B cell (primary cell): ENCODE measurements at regions not wholly inside any gene's neighbourhood (a gene's known extent, or its start where the extent isn't known, plus 50 kb on each side); places are given as distances from the start of the nearest gene placed in this dataset.

ENCODE experiments used
- ATAC-seq: fragments of 200-7000 bp; cut with Tn5 transposase; one replicate; pipeline ENCODE4 v1.10.0; 2021; ENCODE audit warnings: low read depth, mild to moderate bottlenecking, moderate number of reproducible peaks, moderate library complexity
- CTCF ChIA-PET: fragments of 350-600 bp; sonication (Branson Sonifier 250); formaldehyde crosslinking; loops from one replicate; lab custom pipeline; 2021; ENCODE audit warnings: antibody characterized with exemption, inconsistent platforms; lab: Charles Lee
- POLR2A ChIA-PET: fragments of 350-600 bp; sonication (Branson Sonifier 250); formaldehyde crosslinking; loops from one replicate; lab custom pipeline; 2021; ENCODE audit warnings: antibody characterized with exemption; lab: Charles Lee
- DNase-seq: peaks from one replicate; pipeline ENCODE4 v3.0.0; 2013
- H2AFZ ChIP-seq: 2 replicates; pipeline ENCODE4 v1.6.1; 2012; ENCODE audit warnings: mild to moderate bottlenecking, low read depth, low read length; ENCODE audit not compliant: insufficient read depth, poor library complexity, severe bottlenecking
- H3K27ac ChIP-seq, 2 donors: 1 replicate in 1 of 2; 2 replicates in 1 of 2; pipeline ENCODE4 v1.5.1; 2012 to 2013; ENCODE audit warnings: low read length in 2 of 2, mild to moderate bottlenecking in 2 of 2, moderate library complexity in 1 of 2
- H3K27me3 ChIP-seq, 4 experiments: fragments of 200-600 bp in 1 of 4; sonication (generic) in 1 of 4; replicated peaks in 1 of 4; 1 replicate in 2 of 4; 2 replicates in 2 of 4; pipeline versions ENCODE4 v1.6.1 to v1.7.0; 2013 to 2016; ENCODE audit warnings: low read length in 3 of 4, mild to moderate bottlenecking in 2 of 4, mixed read lengths in 1 of 4, moderate library complexity in 1 of 4; ENCODE audit not compliant: insufficient read depth in 4 of 4, control insufficient read depth in 3 of 4; ENCODE audit errors: control extremely low read depth in 1 of 4
- H3K36me3 ChIP-seq, 2 experiments: replicated peaks in 1 of 2; 1 replicate in 1 of 2; 2 replicates in 1 of 2; pipeline versions ENCODE4 v1.6.1 to v1.7.1; 2013; ENCODE audit warnings: low read length in 1 of 2; ENCODE audit not compliant: insufficient read depth in 2 of 2, control insufficient read depth in 1 of 2; ENCODE audit errors: control extremely low read depth in 1 of 2, extremely low read depth in 1 of 2
- H3K4me1 ChIP-seq, 2 donors: fragments of 200-600 bp in 1 of 2; sonication (generic) in 1 of 2; 1 replicate in 1 of 2; 2 replicates in 1 of 2; pipeline versions ENCODE4 v1.5.1 to v1.6.1; 2013 to 2017; ENCODE audit warnings: low read length in 2 of 2; ENCODE audit not compliant: control insufficient read depth in 2 of 2, insufficient read depth in 2 of 2
- H3K4me2 ChIP-seq: replicated peaks from 2 replicates; pipeline ENCODE3; 2012; ENCODE audit warnings: mild to moderate bottlenecking, low read depth, low read length; ENCODE audit not compliant: poor library complexity, severe bottlenecking
- H3K4me3 ChIP-seq, 5 experiments: fragments of 200-600 bp in 1 of 5; sonication (generic) in 1 of 5; 1 replicate in 3 of 5; 2 replicates in 2 of 5; pipeline versions ENCODE4 v1.5.1 to v1.7.0; 2011 to 2016; ENCODE audit warnings: low read length in 4 of 5, mild to moderate bottlenecking in 4 of 5, low read depth in 2 of 5, control low read depth in 1 of 5, moderate library complexity in 1 of 5; ENCODE audit not compliant: insufficient read depth in 1 of 5; ENCODE audit errors: control extremely low read depth in 1 of 5, extremely low read depth in 1 of 5
- H3K79me2 ChIP-seq: fragments of 200-600 bp; sonication (generic); one replicate; pipeline ENCODE4 v1.6.0; 2016; ENCODE audit warnings: low read length; ENCODE audit not compliant: control insufficient read depth, insufficient read depth
- H3K9ac ChIP-seq: fragments of 200-600 bp; sonication (generic); 2 replicates; pipeline ENCODE4 v1.6.1; 2017; ENCODE audit warnings: mild to moderate bottlenecking, low read length, moderate library complexity
- H3K9me3 ChIP-seq, 3 donors: one replicate each; pipeline versions ENCODE4 v1.6.1 to v1.7.1; 2013; ENCODE audit warnings: low read length in 2 of 3; ENCODE audit not compliant: control insufficient read depth in 2 of 3, insufficient read depth in 1 of 3; ENCODE audit errors: control extremely low read depth in 1 of 3
- H4K20me1 ChIP-seq: 2 replicates; pipeline ENCODE4 v1.6.0; 2012; ENCODE audit warnings: mild to moderate bottlenecking, low read length; ENCODE audit not compliant: insufficient read depth, control insufficient read depth, poor library complexity, severe bottlenecking
- H3K27ac Mint-ChIP-seq: one replicate; pipeline ENCODE4 v1.8.0; 2021; ENCODE audit warnings: mixed read lengths
- H3K27me3 Mint-ChIP-seq: one replicate; pipeline ENCODE4 v1.8.0; 2021; ENCODE audit warnings: mixed read lengths
- H3K4me1 Mint-ChIP-seq: one replicate; pipeline ENCODE4 v1.8.0; 2021; ENCODE audit warnings: mixed read lengths
- H3K4me3 Mint-ChIP-seq: one replicate; pipeline ENCODE4 v1.8.0; 2021; ENCODE audit warnings: mixed read lengths
- H3K9me3 Mint-ChIP-seq: one replicate; pipeline ENCODE4 v1.8.0; 2022; ENCODE audit warnings: mixed read lengths; ENCODE audit not compliant: insufficient read depth
- EZH2 ChIP-seq: IDR thresholded peaks from 2 replicates; pipeline ENCODE4 v1.6.1; 2012; ENCODE audit warnings: borderline replicate concordance, low read depth, mild to moderate bottlenecking, moderate library complexity, low read length; ENCODE audit not compliant: insufficient read depth, poor library complexity, severe bottlenecking
- WGBS: methylation state at CpG from one replicate; pipeline ENCODE4 v1.1.5; 2013; ENCODE audit warnings: missing lambda C conversion rate; ENCODE audit not compliant: insufficient coverage; 5-methylcytosine and 5-hydroxymethylcytosine counted together
- intact Hi-C: fragments of 100-400 bp; cut with micrococcal nuclease; formaldehyde crosslinking; loops from one replicate; pipeline ENCODE4 v1.10.0; 2022
- TF ChIP-seq, protein P1 (sequence below): fragments of 200-600 bp; IDR thresholded peaks from one replicate; pipeline ENCODE4 v1.8.0; 2022; ENCODE audit warnings: antibody characterized with exemption, mild to moderate bottlenecking

DNA sequence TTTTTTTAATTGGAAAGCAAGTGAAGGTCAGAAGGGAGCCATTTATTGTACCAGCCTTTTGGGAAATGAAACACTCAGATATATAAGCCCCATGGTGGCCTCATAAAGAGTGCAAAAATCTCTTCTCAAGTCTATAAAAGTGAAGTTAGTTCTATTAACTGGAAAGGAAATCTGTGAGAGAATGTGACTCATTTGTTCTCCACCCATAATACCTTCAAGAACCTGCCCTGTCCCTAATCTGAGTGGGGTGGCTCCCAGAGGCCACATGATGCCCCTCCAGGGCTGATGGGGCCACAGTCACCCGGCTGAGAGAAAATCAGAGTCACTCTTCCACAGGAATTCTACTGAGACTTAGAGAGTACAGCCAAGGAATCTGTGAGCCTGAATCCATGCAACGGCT, 65.8 kb upstream of the SERP2 start:
- Histone ChIP-seq H3K9ac (no peak overlapping the region), H3K9me3 (no peaks in the 10 kb centered on the region), H3K4me1 (no peaks in the 10 kb centered on the region), H4K20me1 (no peaks in the 10 kb centered on the region), H3K79me2 (no peaks in the 10 kb centered on the region), H3K36me3 (no peaks in the 10 kb centered on the region), H2AFZ (no peak overlapping the region), H3K27me3 (no peaks in the 10 kb centered on the region), H3K4me3 (no peak overlapping the region), H3K4me2 (no peak overlapping the region), H3K27ac (no peak overlapping the region)
- intact Hi-C loops = no loop called here
- ChIA-PET POLR2A (no interaction called here), CTCF (no interaction called here)
- no peak for TF ChIP-seq EZH2
- TF ChIP-seq, protein P1, sequence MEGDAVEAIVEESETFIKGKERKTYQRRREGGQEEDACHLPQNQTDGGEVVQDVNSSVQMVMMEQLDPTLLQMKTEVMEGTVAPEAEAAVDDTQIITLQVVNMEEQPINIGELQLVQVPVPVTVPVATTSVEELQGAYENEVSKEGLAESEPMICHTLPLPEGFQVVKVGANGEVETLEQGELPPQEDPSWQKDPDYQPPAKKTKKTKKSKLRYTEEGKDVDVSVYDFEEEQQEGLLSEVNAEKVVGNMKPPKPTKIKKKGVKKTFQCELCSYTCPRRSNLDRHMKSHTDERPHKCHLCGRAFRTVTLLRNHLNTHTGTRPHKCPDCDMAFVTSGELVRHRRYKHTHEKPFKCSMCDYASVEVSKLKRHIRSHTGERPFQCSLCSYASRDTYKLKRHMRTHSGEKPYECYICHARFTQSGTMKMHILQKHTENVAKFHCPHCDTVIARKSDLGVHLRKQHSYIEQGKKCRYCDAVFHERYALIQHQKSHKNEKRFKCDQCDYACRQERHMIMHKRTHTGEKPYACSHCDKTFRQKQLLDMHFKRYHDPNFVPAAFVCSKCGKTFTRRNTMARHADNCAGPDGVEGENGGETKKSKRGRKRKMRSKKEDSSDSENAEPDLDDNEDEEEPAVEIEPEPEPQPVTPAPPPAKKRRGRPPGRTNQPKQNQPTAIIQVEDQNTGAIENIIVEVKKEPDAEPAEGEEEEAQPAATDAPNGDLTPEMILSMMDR = no peak
- WGBS = 100% methylated on average over 1 of the region's 2 CpGs
- DNase-seq (no peak), ATAC-seq (no peak)
- Mint-ChIP-seq H3K4me1 (no peaks in the 10 kb centered on the region), H3K27ac (no peak overlapping the region), H3K4me3 (no peak overlapping the region), H3K9me3 (no peaks in the 10 kb centered on the region), H3K27me3 (peaks cover 4% of the 10 kb centered on the region)

DNA sequence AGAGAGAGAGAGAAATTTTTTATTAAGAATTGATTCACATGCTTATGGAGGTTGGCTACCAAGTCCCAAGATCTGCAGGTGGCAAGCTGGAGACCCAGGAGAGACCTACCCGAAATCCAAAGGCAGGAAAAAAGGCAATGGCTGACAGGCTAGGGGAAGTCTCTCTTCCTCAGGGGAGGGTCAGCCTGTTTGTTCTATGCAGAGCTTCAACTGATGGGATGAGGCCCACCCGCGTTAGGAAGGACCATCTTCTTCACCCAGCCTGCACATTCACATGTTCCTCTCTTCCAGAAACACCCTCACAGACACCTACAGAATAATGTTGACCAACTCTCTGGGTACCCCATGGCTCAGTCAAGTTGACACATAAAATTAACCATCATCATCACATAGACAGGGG, 65.3 kb upstream of the SERP2 start:
- no peak overlapping the region for H3K9ac ChIP-seq
- H3K4me3 ChIP-seq = no peak overlapping the region
- Mint-ChIP-seq H3K4me3 (no peak overlapping the region), H3K9me3 (no peaks in the 10 kb centered on the region), H3K27me3 (peaks cover 3% of the 10 kb centered on the region), H3K27ac (no peak overlapping the region), H3K4me1 (peaks cover under 1% of the 10 kb centered on the region)
- TF ChIP-seq EZH2 = no peak
- TF ChIP-seq, protein P1 = no peak
- ATAC-seq (no peak), DNase-seq (no peak)
- no peaks in the 10 kb centered on the region for H3K27me3 ChIP-seq
- no peaks in the 10 kb centered on the region for H3K9me3 ChIP-seq
- H3K4me2 ChIP-seq = no peak overlapping the region
- H3K79me2 ChIP-seq = no peaks in the 10 kb centered on the region
- no peaks in the 10 kb centered on the region for H3K4me1 ChIP-seq
- CTCF ChIA-PET = no interaction called here
- H2AFZ ChIP-seq = no peak overlapping the region
- H4K20me1 ChIP-seq = no peaks in the 10 kb centered on the region
- H3K36me3 ChIP-seq = no peaks in the 10 kb centered on the region
- H3K27ac ChIP-seq = no peak overlapping the region
- intact Hi-C loops = no loop called here
- POLR2A ChIA-PET = no interaction called here
- 89% methylated on average over 3 of the region's 3 CpGs for WGBS
